RPMI7951 (cell line): ENCODE measurements at regions not wholly inside any gene's neighbourhood (a gene's known extent, or its start where the extent isn't known, plus 50 kb on each side); places are given as distances from the start of the nearest gene placed in this dataset.

ENCODE experiments used
- DNase-seq: peaks from one replicate; pipeline ENCODE4 v3.0.0-alpha.2; 2012; ENCODE audit warnings: low read depth

DNA sequence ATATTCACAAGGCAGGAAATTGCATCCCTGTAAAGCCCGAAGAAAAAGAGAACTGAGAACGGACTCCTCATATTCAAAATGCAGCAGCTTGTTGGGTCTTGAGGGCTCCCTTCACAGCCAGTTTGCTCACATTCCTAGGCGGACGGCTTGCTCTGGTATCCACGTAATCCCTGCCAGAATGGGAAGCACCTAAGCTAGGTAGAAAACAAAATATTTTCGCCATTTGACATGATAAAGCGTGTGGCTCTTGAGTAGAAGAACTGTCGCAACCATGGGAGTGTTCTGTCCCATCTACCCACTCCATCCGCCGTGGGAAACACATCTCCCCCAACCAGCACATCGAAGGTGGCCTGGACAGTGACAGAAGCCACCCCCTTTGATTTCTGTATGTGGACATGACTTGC is 183.1 kb downstream of the GAS1 start:
- no peak for DNase-seq

DNA sequence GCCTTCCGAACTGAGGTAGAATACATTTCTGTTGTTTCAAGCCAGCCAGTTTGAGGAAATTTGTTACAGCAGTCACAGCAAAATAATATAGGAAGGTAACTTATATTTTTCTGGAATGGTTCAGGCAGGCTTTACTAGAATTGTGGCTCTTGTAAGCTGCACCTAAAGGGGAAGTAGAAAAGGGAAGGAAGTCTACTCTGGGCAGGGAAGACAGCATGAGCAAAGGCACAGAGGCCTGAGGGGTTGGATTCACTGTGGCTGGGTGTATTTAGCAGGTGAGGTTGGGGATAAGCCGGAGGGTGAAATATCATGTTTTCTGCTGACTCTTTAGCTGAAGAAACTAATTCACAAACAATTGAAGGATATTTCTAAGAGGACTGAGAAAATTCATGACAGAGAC is 183.5 kb downstream of the GAS1 start:
- no peak for DNase-seq

DNA sequence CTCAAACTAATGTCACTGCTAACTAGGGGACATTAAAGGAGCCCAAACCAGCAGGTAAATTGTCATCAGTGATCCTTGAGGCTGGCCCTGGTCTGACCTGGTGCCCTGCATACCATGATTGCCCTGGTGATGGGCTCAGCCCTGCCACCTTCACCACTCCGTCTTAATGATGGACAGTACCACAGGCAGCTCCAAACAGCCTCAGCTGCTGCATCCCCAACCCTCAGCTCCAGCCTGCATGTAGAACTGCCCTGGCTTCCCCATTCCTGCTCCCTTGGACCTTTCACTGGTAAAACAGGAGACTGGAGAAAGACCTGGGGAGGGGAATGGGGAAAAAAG is 190.0 kb downstream of the GAS1 start:
- DNase-seq, result no peak

DNA sequence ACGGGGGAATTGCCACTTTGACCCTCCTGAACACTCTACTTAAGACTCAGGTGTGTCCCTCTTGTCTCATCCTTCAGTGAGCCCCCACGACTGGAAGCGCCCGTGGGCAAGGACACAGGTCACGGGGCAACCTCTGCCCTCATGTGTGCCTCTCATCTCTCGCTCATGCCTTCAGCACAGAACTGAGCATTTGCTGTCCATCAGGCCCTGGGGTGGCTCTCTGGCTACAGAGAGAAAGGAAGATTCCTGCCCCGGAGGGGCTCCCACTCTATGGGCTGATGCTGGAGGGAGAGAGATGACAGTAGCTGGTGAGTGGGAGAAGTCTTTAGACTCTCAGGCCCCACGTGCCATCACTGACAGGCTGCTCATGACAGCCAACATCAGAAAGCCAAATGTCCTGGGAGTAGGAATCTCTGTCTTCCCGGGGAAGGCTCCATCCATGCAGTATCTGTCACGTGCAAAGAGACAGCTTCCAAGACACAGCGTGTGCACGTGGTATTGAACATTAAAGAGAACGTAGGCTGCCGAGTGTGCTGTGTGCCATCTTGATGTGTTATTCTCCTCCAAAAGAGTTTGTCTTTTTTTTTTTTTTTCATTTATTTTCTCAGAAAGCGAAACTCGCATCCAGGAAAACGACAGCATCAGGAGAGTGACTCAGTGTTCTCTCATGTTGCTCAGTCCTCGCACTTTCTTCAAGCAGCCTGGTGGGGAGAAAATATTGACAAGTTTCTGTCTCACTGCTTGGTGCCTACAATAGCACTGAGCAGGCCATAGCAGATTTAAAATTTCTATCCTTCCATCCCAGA is 190.5 kb downstream of the GAS1 start:
- DNase-seq, result no peak

DNA sequence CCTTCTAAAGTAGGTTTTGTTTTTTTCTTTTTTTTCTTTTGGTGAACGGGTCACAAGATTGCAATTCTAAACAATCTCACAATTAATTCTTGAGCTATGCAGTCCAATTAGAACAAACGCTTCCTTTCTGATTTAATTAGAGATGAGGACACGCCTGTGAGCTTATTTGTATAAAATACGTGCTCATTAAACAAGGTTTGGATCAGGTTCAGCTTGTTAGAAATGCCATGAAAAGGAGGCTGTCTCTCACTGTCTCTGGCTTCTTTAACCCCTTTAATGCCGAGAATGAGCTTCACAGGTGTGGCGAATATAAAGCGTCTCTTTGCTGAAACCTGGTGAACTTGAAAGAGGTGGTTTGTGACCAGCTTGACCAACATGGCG is 191.8 kb downstream of the GAS1 start:
- no peak for DNase-seq

DNA sequence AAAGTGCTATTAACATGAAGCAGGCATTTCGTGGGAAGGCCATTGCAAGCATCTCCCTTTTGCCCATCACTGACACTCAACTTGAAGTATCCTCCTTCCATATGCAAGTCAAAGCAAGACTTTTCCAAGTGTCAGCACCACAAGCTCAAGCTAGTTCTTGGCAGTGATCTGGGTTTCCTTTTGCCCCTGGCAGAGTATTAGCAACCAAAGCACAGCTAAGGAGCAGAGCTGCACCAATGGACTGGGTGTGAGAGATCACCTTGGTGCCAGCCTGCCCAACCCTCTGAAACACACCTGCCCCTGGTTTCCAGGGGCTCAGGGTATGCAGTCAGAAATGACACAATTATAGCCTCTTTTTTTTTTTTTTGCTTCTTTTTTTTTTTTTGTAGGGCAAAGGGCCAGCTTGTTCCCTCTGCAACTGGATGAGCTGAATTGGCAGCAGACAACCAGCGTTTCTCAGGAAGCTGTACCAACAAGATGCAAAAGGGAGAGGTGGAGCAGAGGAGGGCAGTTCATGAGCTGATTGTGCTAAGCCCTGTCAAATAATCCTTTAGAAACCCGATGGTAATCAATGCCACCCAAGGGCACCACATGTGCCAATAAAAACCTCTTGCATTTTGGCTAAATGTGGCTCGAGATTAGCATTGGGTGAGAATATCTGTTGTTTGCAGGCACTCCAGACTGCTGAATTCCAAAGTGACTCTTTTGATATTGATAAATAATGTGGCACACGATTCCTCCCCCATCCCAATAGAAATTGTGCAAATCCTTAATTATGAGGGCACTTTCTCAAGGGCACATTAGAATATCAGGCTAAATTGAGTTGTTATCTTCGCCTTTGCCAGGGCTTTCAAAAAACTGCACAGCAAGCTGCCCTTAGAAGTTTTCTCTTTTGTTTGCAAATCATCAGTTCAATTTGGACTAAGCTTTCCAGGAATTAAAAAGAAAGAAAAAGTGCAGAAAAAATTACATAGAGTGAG is 192.4 kb downstream of the GAS1 start:
- no peak for DNase-seq

DNA sequence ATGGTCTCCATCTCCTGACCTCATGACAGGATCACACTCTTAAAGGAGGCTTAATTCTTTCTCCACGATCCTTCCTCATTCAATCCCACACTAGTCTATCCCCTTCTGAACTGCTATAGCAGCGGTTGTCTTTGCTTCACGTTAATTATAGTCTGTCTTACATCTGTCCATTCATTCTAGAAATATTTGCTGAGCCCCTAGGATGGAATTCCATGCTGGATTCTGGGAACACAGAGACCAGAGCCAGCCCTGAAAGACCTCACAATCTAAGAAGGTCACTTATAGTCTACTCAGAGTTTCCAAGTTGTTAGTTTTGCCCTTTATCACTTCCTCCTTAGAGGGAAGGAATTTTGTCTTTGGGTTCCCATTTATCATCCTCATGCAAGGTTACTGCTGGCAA is 193.5 kb downstream of the GAS1 start:
- DNase-seq, result no peak

DNA sequence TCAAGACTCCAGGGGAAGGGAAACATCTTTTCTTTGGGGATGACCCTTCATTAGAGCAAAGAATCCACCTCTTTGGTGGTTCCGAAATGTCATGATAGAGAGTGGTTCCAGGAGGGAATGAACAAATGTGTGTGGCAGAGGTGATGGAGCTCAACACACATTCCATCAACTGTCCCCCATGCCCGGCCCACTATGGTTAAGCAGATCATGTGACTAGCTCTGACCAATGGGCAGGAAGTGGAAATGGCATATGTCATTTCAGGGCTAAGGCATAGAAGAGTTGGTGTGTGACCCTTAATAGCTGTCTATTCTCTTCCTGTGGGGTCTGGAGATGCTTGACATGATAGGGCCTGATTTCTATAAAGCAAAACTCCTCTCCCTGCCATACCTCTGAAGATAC is 194.6 kb downstream of the GAS1 start:
- DNase-seq, result no peak

DNA sequence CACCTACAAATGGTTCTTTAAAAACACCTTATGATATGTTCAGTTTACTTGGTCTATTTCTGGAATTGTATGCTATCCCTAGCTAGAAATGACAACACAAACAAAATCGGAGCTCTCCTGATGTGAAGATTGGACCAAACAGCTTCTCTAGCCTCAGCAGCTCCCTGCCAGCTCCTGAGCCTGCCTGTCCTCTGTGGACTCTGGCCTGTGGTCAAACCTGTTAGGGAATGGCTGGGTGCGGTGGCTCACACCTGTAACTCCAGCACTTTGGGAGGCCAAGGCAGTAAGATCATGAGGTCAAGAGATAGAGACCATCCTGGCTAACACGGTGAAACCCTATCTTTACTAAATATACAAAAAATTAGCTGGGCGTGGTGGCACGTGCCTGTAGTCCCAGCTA is 195.3 kb downstream of the GAS1 start:
- DNase-seq, result no peak

DNA sequence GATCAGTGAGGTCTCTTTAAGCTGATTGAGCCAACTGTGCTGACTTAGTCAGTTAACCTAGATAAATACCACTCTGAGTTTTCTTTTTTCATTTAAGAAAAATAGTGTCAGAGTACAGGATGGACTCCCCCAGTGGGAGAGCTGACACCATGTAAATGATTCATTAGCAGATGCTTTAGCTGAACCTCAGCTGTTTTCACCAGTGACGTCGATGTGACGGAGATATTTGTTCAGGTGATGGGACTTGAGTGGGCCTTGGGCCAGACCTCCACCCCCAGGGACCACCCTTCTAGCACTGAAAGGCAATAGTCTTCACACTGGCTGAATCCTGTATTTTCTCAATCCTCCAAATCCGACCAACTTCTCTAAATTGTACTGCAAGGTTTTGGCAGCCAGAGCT is 196.1 kb downstream of the GAS1 start:
- no peak for DNase-seq

DNA sequence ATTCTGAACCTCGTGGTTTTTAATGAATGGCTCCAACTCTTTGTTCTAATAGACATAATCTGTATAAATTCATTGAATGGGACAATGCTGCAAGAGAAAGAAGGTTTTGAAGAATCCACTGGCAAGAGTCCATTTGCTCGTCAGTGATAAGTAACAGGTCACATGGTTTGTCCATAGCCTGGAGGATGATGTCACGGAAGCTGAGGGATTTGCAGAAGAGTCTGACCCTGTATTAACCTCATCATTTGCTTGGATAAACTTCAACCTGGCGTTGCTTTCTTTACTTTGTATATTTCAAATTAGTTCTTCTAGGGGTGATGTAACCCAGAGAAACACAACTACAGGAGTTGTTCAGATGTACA is 197.4 kb downstream of the GAS1 start:
- DNase-seq, result peak; percentile 31

DNA sequence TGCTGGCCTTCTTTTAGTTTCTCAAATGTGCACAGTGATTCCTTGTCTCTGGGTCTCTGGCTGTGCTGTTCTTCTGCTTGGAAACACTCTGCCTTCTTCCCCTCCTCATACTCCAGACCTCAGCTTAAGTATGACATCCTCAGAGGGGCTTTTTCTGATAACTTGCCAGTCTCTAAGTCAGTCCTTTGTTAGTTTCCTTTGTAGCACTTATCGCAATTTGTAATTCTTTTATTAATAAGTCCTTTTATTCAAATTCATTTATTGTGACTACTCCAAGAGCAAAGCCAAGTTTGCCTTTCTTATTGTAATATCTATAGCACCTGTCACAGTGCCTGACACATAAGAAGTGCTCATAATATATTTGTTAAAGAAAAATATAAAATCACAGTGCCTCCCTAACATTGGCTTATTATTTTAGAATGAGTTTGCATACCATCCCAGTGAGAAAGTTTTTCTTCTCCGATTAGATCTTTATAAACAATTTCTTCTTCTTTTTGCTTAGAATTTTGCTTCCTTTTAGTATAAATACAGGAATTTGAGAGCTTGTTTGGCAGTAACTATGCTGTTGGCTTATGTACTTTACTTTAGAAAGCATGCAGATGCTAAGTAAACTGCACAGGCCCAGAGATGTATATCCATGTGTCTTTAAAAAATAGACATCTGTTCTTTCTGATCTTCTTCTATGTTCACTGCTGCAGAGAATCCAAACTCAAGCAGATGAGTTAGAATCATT is 198.0 kb downstream of the GAS1 start:
- no peak for DNase-seq

DNA sequence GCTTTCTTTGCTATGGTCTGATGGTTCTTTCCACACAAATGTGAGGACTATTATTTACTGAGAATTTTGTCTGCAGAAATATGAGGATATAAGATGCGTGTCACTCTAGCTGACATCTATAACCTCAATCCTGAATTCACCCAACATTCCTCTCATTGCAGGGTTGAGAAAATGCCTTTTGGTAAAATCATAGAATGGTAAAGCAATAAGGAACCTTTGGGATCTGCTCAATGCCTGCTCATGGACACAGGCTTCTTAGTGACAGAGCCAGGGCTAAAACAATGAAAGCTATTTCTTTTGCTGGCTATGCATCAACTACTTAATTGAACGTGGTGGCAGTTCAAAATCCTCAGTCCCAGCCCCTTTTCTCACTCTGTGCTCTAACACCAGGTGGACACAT is 199.6 kb downstream of the GAS1 start:
- DNase-seq, result no peak

DNA sequence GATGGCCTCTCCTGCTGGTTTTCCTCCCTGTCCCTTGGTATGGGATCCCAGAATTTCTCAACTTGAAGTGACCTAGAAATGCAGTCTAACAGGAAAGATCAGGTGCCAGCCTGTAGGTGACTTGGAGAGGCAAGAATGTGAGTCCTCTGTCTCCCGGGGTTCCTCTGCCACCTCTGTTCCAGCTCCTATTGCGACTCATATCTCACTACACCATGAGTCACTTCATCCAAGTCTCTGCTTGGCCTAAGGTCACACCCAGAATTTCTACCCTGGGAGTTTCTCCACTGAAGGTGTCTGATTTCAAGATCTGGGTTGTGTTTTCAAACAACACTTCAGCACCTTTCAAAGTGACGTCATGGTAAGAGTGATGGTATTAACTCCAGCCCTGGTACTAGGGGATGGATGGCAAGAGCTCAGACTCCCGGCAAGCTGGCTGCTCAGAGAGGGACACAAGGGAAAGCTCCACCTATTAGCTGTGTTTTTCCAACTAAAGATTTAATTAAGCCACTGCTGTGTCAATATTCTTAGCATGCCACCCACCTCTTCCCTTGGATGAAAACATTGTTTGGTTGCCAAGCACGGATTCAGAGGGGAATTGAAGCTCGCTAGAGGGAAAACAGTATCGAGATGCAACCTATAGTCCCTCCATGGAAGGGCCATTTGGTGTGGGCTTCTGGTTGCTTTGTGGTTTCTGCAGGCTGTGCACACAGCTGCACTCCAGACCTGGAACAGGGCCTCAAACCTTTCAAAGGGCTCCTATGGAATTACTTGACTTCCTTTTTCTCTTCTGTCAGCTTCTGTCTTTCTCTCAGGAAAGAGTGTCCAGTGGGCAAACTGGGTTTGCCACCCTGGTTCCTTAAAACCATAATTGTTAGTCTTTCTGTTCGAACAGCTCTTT is 205.7 kb downstream of the GAS1 start:
- peak; percentile 37 for DNase-seq

DNA sequence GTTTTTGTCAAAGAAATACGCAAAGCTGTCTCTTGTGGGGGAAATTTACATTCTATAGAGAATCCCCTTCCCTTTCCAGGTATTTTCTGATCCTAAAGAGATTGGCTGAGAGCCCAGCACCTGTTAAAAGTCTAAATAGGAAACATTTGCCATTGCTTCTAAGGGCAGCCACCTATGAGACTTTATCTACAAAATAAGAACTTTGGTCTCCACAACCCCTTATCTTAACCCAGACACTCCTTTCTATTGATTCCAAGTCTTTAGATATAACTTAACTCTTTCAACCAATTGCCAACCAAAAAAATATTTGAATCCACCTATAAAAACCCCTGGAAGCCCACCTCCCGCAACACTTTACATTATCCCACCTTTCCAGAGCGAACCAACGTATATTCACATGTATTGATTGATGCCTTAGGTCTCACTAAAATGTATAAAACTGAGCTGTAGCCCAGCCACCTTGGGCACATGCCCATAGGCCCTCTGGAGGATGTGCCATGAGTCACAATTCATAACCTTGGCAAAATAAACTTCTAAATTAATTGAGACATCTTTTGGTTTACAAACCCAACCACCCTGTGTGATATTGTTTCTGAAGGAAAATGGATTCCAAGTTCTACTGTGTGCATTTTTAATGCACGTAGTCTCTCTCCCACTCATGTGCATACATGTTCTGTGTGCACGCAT is 211.4 kb downstream of the GAS1 start:
- DNase-seq, result no peak

DNA sequence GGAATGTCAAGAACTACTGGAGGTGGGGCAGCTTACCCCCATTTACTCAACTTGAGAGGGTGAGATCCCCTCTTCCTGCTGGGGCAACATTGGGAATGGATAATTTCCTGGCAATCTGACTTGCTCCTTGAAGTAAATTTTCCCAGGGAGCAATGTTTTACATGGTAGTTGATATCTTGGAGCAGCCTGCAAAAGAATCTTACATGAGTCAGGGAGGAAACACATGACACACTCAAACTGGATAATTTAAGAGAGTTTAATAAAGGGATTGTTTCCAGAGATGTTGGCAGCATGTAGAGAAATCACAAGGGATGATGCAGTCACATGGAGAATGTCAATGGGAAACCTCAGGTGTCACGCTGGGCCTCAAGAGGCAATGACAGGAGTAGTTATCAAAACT is 212.5 kb downstream of the GAS1 start:
- DNase-seq, result no peak

DNA sequence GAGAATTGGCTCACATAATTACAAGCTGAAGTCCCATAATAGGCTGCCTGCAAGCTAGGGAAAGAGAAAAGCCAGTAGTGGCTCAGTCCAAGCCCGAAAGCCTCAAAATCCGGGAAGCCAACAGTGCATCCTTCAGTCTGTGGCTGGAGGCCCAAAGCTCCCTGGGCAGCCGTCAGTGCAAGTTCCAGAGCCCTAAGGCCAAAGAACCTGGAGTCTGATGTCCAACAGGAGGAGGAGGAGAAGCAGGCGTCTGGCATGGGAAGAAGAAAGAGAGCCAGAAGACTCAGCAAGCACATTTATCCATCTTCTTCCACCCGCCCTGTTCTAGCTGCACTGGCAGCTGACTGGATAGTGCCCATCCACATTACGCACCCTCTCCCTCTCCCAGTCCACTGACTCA is 213.4 kb downstream of the GAS1 start:
- DNase-seq, result no peak

DNA sequence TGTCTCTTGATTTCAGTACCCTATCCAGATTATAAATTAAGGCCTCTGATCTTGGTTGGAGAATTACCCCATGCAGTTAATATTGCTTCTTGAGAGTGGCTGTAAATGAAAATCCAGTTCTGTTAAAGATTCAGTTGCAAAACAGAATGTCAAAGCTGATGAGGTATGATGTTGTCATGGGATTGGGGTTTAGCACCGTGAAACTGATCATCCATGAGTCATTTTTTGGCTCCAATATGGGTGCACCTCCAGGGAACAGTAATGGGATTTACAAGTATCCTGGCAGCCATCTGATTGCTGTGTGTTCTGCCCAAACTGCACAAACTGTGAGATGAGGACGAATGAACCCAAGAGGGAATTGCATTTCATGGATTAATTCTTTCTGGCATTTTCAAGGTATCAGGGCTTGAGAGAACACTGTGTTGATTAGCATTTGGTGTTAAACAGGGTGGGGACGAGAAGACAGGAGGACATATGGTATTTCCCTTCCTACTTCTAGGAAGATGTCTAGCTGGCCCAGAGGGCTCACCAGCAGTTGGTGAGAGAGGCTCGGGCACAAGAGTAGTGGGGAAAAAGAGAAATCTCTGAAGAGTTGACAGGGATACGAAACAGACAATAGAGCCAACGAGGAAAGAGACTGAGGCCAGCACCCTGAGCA is 214.7 kb downstream of the GAS1 start:
- DNase-seq, result peak; percentile 66

DNA sequence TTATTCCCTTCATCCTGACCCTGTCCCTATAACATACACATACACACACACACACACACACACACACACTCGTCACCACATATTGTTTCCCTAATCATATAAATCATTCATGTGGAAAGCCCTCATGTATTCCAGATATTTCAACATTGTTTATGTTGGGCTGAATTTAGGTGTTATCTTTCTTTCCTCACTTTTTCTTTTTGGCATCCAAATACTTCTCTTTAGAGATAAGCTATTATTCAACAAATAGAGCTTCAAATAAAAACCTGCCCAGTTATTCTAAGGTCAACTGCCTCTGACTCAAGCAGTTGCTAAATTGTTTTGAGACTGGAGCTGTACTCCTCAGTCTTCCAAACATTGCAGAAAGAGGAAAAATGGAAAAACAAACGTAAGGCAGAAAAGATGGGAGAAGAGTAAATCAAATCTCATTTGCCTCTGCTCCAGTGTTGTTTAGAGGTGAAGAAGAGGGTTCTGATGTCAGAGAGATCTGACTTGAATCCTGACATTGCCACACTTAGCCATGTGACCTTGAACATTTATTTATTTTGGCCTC is 215.7 kb downstream of the GAS1 start:
- no peak for DNase-seq
